ENCODE measurements at regions not wholly inside any gene's neighbourhood (a gene's known extent, or its start where the extent isn't known, plus 50 kb on each side); places are given as distances from the start of the nearest gene placed in this dataset.
"Not testable (repeated sequence)": the region's sequence is repeated elsewhere in the genome, so short reads cannot be mapped to it uniquely, and the experiment has no call there.

GRCh38 chr14:50027816-50028215 is 88.6 kb downstream of the VCPKMT start:
- Mint-ChIP-seq H3K9me3 (peaks cover 9% of the 10 kb centered on the region), H3K4me1 (no peaks in the 10 kb centered on the region), H3K4me3 (no peak overlapping the region), H3K27me3 (ENCODE audit: insufficient read depth) (no peaks in the 10 kb centered on the region), H3K36me3 (ENCODE audit: low read depth) (no peaks in the 10 kb centered on the region), H3K27ac (no peak overlapping the region)
- 91 to 100% methylated on average over 2 to 4 of the region's 4 CpGs for WGBS, 2 experiments (ENCODE audit: insufficient coverage in 1 of 2, insufficient read length in 1 of 2)
- no peak for TF ChIP-seq CTCF (conservative IDR thresholded peaks at IDR 0.05)
- H3K27me3 ChIP-seq (ENCODE audit: control insufficient read depth, insufficient read depth, low read length, poor library complexity, severe bottlenecking): no peaks in the 10 kb centered on the region
- no peak overlapping the region for H3K4me3 ChIP-seq (ENCODE audit: low read length)
- no peaks in the 10 kb centered on the region for H3K9me3 ChIP-seq (ENCODE audit: control insufficient read depth, low read length)
- no peak for DNase-seq
- H3K4me1 ChIP-seq (ENCODE audit: control insufficient read depth, insufficient read depth, low read length): no peaks in the 10 kb centered on the region
- no peak overlapping the region for H3K27ac ChIP-seq (ENCODE audit: low read depth, low read length)
- H3K36me3 ChIP-seq (ENCODE audit: control insufficient read depth, insufficient read depth, low read length): no peaks in the 10 kb centered on the region
- no peak overlapping the region for H3K9ac ChIP-seq (ENCODE audit: extremely low read depth, low read length, poor library complexity, severe bottlenecking)

- Histone ChIP-seq H3K27me3 (ENCODE audit: control insufficient read depth, insufficient read depth, low read length, poor library complexity, severe bottlenecking) (no peaks in the 10 kb centered on the region), H3K9ac (ENCODE audit: extremely low read depth, low read length, poor library complexity, severe bottlenecking) (no peak overlapping the region), H3K27ac (ENCODE audit: low read depth, low read length) (no peak overlapping the region), H3K9me3 (ENCODE audit: control insufficient read depth, low read length) (no peaks in the 10 kb centered on the region), H3K36me3 (ENCODE audit: control insufficient read depth, insufficient read depth, low read length) (no peaks in the 10 kb centered on the region), H3K4me3 (ENCODE audit: low read length) (no peak overlapping the region), H3K4me1 (ENCODE audit: control insufficient read depth, insufficient read depth, low read length) (no peaks in the 10 kb centered on the region)
- no peak for TF ChIP-seq CTCF (conservative IDR thresholded peaks at IDR 0.05)
- Mint-ChIP-seq H3K4me3 (no peak overlapping the region), H3K27me3 (ENCODE audit: insufficient read depth) (no peaks in the 10 kb centered on the region), H3K9me3 (peaks cover 9% of the 10 kb centered on the region), H3K4me1 (no peaks in the 10 kb centered on the region), H3K36me3 (ENCODE audit: low read depth) (no peaks in the 10 kb centered on the region), H3K27ac (no peak overlapping the region)
- no peak for DNase-seq
- WGBS, 2 experiments (ENCODE audit: insufficient coverage in 1 of 2, insufficient read length in 1 of 2): 92 to 93% methylated on average over 4 to 6 of the region's 6 CpGs
Observed at GRCh38 chr14:50028458-50028857, 87.9 kb downstream of the VCPKMT start.

- H3K4me3 Mint-ChIP-seq: no peak overlapping the region
- H3K36me3 ChIP-seq (ENCODE audit: control insufficient read depth, insufficient read depth, low read length): no peaks in the 10 kb centered on the region
- no peak overlapping the region for H3K27ac Mint-ChIP-seq
- H3K27me3 Mint-ChIP-seq (ENCODE audit: insufficient read depth): no peaks in the 10 kb centered on the region
- H3K27me3 ChIP-seq (ENCODE audit: control insufficient read depth, insufficient read depth, low read length, poor library complexity, severe bottlenecking): no peaks in the 10 kb centered on the region
- no peak for TF ChIP-seq CTCF (conservative IDR thresholded peaks at IDR 0.05)
- no peak overlapping the region for H3K9ac ChIP-seq (ENCODE audit: extremely low read depth, low read length, poor library complexity, severe bottlenecking)
- no peaks in the 10 kb centered on the region for H3K9me3 ChIP-seq (ENCODE audit: control insufficient read depth, low read length)
- H3K27ac ChIP-seq (ENCODE audit: low read depth, low read length): no peak overlapping the region
- WGBS, 2 experiments (ENCODE audit: insufficient coverage in 1 of 2, insufficient read length in 1 of 2): 78 to 93% methylated on average over 1 to 2 of the region's 2 CpGs
- H3K36me3 Mint-ChIP-seq (ENCODE audit: low read depth): no peaks in the 10 kb centered on the region
- no peaks in the 10 kb centered on the region for H3K4me1 ChIP-seq (ENCODE audit: control insufficient read depth, insufficient read depth, low read length)
- DNase-seq: no peak
- no peak overlapping the region for H3K4me3 ChIP-seq (ENCODE audit: low read length)
- H3K4me1 Mint-ChIP-seq: no peaks in the 10 kb centered on the region
- peaks cover 9% of the 10 kb centered on the region for H3K9me3 Mint-ChIP-seq
Observed at GRCh38 chr14:50030036-50030435, 86.3 kb downstream of the VCPKMT start.

- H3K27ac ChIP-seq (ENCODE audit: low read depth, low read length); H3K4me1 ChIP-seq (ENCODE audit: control insufficient read depth, insufficient read depth, low read length); H3K4me1 Mint-ChIP-seq; H3K36me3 Mint-ChIP-seq (ENCODE audit: low read depth); H3K36me3 ChIP-seq (ENCODE audit: control insufficient read depth, insufficient read depth, low read length); H3K27ac Mint-ChIP-seq; H3K9me3 ChIP-seq (ENCODE audit: control insufficient read depth, low read length); H3K27me3 Mint-ChIP-seq (ENCODE audit: insufficient read depth); DNase-seq; H3K4me3 ChIP-seq (ENCODE audit: low read length); H3K9me3 Mint-ChIP-seq; H3K4me3 Mint-ChIP-seq; H3K9ac ChIP-seq (ENCODE audit: extremely low read depth, low read length, poor library complexity, severe bottlenecking); H3K27me3 ChIP-seq (ENCODE audit: control insufficient read depth, insufficient read depth, low read length, poor library complexity, severe bottlenecking): not testable (repeated sequence)
- WGBS, 2 experiments (ENCODE audit: insufficient coverage in 1 of 2, insufficient read length in 1 of 2): 71 to 89% methylated on average over 1 of the region's 1 CpG
Observed at GRCh38 chr14:50030911-50031310, 85.5 kb downstream of the VCPKMT start.
